ENCODE measurements at regions not wholly inside any gene's neighbourhood (a gene's known extent, or its start where the extent isn't known, plus 50 kb on each side); places are given as distances from the start of the nearest gene placed in this dataset.
"Not testable (repeated sequence)": the region's sequence is repeated elsewhere in the genome, so short reads cannot be mapped to it uniquely, and the experiment has no call there.

GRCh38 chr22:22759371-22759770, 115.0 kb downstream of the GGTLC2 start:
- no peak for DNase-seq

GRCh38 chr22:22759889-22760546, 115.6 kb downstream of the GGTLC2 start:
- DNase-seq = no peak

GRCh38 chr22:22761606-22761962, 117.2 kb downstream of the GGTLC2 start:
- no peak for DNase-seq

GRCh38 chr22:22761963-22762772, 117.8 kb downstream of the GGTLC2 start:
- DNase-seq = no peak

GRCh38 chr22:22763512-22763911, 119.1 kb downstream of the GGTLC2 start:
- no peak for DNase-seq

- DNase-seq = no peak
Measured at GRCh38 chr22:22764085-22764484, 119.7 kb downstream of the GGTLC2 start.

- no peak for DNase-seq
Measured at GRCh38 chr22:22767876-22768602, 119.6 kb upstream of the IGLL5 start.

GRCh38 chr22:22768885-22769284, 118.7 kb upstream of the IGLL5 start:
- DNase-seq = no peak

GRCh38 chr22:22769434-22770279, 118.0 kb upstream of the IGLL5 start:
- no peak for DNase-seq

- DNase-seq = no peak
Measured at GRCh38 chr22:22770280-22770871, 117.2 kb upstream of the IGLL5 start.

GRCh38 chr22:22770881-22771280, 116.7 kb upstream of the IGLL5 start:
- no peak for DNase-seq

- DNase-seq = no peak
Measured at GRCh38 chr22:22771696-22772377, 115.8 kb upstream of the IGLL5 start.

- DNase-seq = no peak
Measured at GRCh38 chr22:22772396-22772795, 115.2 kb upstream of the IGLL5 start.

- no peak for DNase-seq
Measured at GRCh38 chr22:22772883-22773282, 114.7 kb upstream of the IGLL5 start.

GRCh38 chr22:22773427-22773826, 114.2 kb upstream of the IGLL5 start:
- no peak for DNase-seq

- DNase-seq = peak in 1 of 2 donors; percentile 1
Measured at GRCh38 chr22:22773979-22774604, 113.5 kb upstream of the IGLL5 start.

- DNase-seq = not testable (repeated sequence)
Measured at GRCh38 chr22:22774762-22775161, 112.9 kb upstream of the IGLL5 start.

GRCh38 chr22:22776121-22776520, 111.5 kb upstream of the IGLL5 start:
- no peak for DNase-seq

GRCh38 chr22:22779213-22779612, 108.4 kb upstream of the IGLL5 start:
- no peak for DNase-seq

- DNase-seq = no peak
Measured at GRCh38 chr22:22783575-22783974, 104.0 kb upstream of the IGLL5 start.

Measured in hippocampal formation (tissue), 2 donors.